GM19025 (cell line): ENCODE measurements at regions not wholly inside any gene's neighbourhood (a gene's known extent, or its start where the extent isn't known, plus 50 kb on each side); places are given as distances from the start of the nearest gene placed in this dataset.

Experiments used
- ATAC-seq: cut with Tn5 transposase; IDR thresholded peaks from one replicate; pipeline ENCODE4 v1.9.1; 2021; ENCODE audit warnings: mild to moderate bottlenecking, low read depth, moderate library complexity; ENCODE audit not compliant: unreplicated experiment

DNA sequence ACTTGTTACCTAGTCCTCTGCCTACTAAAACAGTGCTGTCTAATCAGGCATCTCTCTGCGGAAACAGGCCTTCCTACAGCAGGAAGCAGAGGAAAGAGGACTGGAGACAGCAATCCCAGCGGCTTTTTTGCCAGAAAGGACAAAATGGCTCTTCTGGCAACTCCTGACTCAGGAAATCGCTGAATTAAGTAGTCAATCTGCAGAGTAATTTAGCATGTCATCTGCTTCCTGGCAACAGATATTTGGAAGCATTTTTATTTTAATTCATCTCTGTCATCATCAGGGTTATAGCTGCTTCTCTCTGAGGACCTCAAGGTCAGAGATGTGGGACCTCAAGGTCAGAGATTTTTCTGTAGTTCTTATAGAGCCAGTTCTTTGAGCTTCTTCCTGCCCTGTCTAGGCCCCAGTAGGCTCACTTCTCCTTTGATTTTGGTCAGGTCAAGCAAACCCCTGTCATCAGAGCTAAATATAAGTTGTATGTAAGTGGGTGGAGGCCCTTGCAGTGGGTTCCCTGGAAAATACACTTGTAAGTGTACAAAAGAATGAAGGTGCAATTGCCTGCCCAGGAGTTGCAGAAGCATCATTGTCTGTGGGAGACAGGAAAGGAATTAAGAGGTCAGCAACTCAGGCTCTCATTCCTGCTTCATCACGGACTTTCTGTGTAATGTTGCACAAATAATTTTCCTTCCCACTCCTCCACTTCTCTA is 229.4 kb downstream of the ALDH8A1 start:
- ATAC-seq: no peak

DNA sequence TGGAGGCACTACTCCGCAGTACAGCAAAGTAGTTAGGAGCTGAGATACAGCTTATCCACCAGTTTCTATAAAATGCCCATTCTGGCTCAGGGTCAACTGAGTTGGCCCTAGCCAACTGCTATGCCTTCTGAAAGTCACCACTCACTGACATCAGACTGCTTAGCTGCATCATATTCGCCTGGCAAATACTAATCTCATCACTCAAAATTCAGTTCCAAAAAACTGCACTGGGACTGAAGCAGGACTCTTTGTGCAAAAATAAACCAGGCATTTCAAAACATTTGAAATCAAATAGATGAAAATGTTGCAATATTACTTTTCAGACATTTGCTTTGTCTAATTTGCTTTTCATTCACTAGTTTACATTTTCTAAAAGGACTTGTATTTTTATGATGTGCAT is 230.0 kb downstream of the ALDH8A1 start:
- no peak for ATAC-seq

DNA sequence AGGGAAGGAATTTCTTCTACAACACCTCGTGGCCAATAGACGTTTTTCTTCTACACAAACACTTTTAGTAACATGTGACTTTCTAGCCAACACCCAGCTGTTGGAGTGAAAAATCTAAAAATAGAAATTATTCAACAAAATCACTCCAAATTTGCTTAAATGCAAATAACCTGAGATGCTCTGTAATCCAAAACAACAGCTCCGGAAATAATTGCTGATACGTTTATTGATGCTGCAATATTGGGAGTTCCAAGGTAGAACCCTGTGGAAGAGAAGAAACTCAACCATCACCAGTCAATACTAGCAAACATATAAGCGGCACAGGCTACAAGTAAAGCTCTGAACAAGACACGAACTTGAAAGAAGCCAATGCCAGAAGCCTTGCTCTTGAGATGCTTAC is 230.6 kb downstream of the ALDH8A1 start:
- no peak for ATAC-seq

DNA sequence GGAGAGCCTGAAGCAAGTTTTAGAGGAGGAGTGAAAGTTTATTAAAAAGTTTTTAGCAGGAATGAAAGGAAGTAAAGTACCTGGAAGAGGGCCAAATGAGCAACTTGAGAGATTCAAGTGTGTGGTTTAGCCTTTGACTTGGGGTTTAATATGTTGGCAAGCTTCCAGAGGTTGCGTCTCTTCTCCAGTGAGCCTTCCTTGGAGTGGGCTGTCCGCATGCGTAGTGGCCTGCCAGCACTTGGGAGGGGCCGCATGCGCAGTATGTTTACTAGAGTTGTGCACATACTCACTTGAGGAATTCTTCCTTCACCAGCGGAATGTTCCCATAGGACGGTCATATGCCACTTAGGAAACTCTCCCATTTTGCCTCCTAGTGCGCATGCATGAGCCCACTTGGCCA is 235.2 kb downstream of the ALDH8A1 start:
- ATAC-seq: no peak

DNA sequence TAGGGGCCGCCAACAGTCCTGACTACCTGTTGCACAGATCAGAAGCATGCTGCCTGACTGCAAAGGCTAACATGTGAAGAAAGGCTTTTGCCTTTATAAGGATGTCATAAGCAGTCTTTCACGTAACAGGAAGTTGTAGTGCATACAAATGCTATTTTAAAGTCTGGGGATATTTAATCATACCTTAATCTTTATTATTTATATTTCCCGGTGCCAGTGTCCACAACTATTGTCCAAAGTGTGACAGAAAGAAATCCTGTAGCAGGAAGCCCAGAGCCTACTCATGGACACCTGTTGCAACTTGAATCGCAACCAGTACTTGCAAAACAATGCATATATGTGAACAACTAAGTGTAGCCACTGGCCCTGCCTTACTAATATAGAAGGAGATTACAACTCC is 235.8 kb downstream of the ALDH8A1 start:
- ATAC-seq: no peak

DNA sequence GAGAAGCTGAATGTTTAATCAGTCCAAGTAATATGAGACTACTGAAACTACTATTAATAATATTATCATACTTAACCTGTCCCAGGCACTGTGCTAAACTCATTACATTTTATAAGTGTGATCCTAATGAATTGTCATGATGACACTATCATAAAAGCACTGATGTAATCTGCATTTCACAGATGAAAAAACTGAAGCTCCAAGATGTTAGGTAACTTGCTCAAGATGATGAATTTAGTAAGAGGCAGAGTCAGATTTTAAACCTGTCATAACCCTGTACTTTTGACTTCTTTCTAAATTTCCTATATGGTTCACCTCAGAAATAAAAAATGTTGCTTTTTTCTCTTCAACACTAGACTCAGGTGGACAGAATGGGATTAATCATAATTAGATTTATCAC is 237.6 kb downstream of the ALDH8A1 start:
- ATAC-seq: no peak

DNA sequence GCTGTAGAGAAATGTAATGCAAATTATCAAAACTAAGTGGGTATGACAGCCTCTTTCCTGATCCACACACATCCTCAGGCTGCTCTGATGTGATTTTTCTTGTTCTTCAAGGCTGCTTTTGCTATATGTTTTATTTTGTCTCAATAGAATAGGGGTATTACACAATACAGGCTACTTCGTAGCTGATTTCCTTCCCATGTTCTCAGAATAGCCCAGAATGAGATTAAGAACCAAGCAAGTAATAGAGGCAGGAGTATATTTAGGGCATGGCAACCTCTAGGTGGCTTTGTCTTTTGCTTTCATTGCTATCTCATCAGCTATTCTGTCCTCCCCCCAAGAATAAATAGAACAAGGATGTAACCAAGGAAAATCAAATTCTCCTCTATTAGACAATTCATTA is 241.8 kb downstream of the ALDH8A1 start:
- no peak for ATAC-seq

DNA sequence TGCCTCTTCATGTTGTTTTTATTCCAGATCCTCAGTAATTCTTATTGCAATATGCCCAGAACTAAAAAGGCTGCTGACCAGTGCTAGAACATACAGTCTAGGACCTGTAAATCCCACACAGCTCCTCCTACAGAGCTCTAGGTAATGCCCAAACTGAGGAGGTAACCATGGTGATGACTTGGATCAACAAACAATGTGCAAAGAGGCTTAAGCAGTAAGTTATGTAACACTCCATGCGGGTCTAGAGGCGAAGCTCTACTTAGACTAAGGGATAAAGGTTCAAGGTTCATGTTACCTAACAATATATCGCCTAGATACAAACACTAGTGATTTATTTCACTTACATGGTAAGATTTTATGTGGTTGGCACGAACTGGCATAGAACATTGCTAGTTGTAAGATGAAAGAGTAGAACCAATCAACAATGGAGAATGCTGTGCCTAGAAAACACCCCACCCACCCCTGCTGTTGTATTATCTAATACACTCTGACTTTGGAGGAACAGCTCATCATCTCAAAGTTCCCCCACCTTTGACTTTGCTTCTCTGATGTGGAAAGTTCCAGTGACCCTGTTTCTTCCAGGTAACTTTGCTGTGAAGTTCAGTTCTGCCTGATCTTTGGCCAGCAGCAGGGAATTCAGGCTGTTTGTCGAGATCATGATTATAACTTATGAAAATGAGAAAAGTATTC is 242.4 kb downstream of the ALDH8A1 start:
- ATAC-seq: no peak

DNA sequence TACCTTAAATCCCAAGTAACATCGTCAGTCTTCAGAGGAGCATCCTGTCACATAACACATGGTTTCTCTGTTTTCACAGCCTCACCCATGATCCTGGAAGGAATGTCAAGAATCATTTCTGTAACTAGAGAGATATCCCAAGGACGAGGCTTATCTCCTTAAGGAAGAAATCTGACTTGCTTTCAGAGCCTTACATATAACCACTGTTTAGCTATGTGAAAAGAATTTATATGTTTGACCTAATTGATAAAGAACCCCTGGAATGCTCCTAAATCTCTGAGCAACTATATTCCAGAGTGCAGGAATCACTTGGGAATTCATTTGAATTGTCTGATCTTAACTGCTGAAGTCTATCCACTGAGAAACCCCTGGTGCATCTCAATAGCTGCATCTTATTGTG is 243.1 kb downstream of the ALDH8A1 start:
- no peak for ATAC-seq

DNA sequence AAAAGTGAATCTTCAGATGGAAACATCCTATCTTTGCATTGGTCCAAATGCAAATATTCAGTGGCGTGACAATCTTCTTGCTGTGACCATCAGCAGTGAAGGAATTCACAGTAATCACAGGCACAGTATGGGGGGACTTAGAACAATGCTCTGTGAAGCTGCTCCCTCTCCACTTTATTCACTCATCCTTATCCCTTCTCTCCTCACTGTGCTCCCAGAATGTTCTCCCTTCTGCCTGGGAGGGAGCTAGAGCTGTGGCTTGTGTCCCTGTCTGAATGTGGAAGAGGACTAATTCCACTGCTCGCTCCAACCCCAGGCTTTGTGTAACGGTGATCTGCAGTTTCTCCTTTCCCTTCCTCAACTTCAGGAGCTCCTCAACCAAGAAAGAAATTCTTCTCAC is 243.7 kb downstream of the ALDH8A1 start:
- ATAC-seq: no peak

DNA sequence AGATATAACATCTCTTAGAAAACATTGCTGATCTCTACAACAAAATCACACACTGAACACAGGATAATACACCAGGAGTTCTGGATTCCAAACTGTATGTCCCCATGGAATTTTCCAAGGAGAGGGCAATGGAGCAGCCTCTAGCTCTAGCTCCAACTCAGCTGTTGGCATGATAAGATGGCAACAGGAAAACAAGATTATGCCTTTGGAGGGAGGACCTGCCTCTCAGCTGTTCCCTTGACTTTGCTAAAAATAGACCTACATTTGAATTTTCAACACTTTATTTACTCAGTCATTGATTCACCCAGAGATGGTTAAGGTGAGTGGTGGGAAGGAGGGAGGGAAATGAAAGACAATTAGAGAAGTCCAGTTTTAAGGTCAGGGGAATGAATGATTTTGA is 246.7 kb downstream of the ALDH8A1 start:
- ATAC-seq: no peak

DNA sequence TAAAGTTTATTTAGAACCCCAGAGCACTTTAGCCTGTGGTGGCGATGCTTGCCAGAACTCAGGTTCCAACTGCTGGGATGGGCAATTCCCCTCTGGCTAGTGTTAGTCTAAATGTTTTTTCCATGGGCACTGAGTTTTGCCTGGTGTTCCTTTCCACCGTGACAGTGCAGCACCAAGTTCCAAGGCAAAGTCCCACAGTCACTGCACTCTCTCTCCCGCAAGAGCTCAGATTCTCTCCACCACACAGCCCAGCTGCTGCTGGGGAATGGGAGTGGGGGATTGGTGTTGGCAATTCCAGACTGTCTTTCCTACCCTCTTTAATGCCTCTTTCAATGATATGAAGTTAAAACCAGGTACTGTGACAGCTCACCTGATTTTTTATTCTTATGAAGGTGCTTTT is 247.6 kb downstream of the ALDH8A1 start:
- ATAC-seq: no peak

DNA sequence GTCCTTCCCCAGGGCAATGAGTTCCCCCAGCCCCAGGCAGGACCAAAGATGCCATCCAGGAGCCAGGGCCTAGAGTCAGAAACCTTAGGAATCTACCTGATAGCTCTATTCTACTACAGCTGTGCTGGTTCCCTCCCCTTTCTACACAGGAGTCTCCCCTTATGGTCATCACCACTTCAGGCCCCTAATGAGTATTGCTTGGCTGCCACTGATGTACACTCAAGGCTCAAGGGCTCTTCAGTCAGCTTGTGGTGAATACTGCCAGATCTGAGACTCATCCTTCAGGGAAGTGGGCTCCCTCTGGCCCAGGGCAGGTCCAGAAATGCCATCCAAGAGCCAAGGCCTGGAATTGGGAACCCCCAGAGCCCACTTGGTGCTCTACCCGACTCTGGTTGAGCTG is 248.6 kb downstream of the ALDH8A1 start:
- ATAC-seq: no peak

DNA sequence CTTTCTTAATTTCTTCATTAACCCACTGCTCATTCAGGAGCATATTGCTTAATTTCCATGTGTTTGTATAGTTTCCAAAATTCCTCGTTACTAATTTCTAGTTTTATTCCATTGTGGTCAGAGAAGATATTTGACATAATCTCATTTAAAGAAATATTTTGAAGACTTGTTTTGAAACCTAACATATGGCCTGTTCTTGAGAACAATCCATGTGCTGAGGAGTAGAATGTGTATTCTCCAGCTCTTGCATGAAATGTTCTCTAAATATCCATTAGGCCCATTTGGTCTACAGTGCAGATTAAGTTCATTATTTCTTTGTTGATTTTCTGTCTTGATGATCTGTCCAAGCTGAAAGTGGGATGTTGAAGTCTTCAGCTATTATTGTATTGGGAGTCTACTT is 251.7 kb downstream of the ALDH8A1 start:
- no peak for ATAC-seq

DNA sequence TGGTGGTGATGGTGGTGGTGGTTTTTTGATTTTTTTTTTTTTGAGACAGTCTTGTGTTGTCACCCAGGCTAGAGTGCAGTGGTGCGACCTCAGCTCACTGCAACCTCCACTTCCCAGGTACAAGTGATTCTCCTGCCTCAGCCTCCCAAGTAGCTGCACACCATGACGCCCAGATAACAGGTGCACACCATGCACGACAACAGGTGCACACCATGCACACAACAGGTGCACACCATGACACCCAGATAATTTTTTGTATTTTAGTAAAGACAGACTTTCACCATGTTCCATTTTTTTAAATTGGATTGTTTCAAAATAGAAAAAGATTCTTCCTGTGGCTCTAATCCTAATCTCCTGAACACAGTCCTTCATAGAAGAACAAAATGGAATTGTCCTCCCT is 257.9 kb downstream of the ALDH8A1 start:
- no peak for ATAC-seq

DNA sequence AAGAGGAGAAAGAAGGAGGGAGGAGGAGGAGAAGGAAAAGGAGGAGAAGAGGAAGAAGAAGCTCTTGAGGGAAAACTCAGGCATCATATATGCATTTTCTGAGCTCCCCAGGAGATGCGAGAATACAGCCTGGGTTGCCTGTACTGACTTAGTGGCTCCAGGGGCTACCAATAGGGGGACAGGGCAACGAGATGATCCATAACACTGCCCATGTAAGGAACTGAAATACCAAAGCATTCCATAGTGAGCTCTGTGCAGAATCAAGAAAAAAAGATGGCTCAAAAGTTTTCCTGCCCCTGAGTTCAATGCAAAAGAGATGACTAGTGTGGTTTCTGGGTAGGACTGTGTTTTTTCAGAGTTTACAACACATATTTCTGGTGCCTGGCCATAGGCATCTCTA is 258.7 kb downstream of the ALDH8A1 start:
- no peak for ATAC-seq

DNA sequence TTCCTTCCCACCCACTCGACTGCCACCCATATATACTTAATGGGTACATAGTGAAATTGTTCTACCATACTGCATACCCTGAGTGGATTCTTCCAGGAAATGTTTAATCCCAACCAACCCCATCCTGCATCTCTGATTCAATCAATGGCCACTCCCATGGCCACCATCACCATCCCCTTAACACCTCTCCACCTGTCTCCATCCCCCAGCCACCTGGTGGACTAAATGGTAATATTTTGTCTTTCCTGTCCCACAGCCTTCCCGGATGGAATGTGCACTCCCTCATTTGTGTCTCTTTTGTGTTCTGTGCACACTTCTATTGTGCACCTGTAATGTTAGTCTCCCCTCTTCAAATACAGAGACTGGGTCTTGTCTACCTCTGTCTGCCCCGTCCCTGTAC is 259.9 kb downstream of the ALDH8A1 start:
- ATAC-seq: no peak

DNA sequence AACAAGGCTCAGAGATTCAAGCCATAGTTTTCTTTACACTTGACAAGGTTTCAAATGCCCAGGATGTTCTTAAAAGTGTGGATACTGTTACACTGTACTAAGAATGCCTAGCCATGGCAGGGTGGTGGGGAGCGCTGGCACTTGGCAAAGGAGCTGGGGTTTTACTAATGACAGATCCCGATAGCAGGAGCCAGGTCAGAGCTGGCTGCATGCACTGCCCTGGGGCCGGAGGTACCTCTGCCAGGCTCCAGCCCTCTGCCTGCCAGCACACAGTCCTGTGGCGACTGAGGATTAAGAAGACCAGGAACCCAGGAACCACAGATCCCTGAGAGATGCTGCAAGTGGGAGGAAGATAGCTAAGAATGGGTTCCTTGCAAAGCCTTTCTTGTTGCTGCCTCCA is 260.3 kb downstream of the ALDH8A1 start:
- no peak for ATAC-seq

DNA sequence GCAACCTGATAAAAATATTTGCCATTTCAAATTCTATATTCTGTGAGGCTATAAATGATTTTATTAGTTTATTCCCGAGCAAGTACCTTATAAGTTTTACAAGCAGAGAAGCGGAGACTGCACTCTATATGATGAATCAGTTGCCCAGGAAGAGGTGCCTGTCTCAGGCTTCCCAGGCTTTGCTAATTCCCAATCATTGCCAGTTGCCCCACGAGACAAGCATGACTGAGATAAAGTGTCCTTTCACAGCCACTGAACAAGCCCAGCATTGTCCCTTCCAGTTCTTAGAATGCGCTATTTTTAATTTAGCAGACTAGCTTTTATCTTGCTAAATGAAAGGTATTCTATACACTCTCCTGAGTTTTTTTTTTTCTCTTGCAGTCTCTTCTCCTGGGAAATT is 260.7 kb downstream of the ALDH8A1 start:
- no peak for ATAC-seq

DNA sequence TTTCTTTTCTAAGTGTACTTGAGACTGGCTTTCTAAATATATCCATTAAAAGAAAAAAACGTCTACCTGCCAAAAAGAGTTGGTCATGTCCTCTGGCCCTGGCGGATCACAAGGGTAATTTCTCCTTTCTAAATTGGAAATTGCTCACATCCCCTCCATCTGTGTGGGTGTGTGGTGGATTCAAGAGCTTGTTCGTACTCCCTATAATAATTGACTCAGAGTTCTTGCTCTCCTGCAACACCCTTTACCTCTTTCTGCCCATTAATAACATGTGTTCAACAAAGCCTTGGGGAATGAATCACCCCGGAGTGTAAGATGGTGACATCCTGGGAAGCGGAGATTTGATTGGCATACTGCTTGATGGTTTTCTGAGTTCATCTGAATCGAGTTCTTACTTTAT is 263.8 kb downstream of the ALDH8A1 start:
- ATAC-seq: no peak

DNA sequence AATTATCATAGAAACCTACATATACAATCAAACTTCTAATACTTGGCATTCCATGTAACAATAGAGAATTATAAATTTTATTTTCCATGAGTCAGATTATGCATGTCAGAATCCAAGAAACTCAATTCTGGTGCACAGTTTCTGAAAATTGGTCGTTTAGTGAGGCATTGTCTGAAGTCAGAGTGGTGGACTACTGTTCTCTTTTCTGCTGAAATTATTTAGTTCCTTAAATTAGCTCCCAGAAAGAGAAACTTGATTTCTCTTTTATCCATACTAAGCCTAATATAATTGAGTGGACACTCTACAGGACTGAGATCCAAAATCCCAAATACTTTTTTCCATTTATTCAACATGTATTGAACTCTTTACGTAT is 265.5 kb downstream of the ALDH8A1 start:
- no peak for ATAC-seq

DNA sequence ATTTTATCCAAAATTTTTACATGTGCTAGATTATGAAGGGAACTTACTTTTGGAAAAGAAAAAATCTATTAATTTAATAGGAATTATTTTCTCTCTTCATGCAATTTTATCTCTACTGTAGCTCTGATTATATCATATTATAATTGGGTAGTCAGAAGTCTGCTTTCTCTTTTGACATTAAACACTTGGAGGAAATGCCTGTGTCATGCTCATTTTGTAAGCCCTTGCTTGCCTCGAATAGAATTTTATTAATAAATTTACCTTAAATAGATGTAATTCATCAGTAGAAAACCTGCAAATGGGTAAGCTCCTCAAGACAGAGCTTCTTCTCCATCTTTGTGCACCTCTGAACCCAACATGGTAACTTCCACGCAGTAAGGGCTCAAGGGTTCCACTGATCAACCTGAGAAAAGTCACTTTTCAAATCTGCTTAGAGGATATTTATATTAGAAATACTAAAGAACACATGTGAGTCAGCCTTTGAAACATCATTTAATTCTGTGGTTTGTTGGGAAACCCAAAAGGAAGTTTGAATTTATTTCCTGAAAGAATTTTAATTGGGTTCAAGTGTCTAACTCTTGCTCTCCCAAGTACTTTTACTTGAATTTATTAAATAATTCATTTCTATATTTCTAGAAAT is 266.0 kb downstream of the ALDH8A1 start:
- no peak for ATAC-seq
